HG02938 (cell line): ENCODE measurements at regions not wholly inside any gene's neighbourhood (a gene's known extent, or its start where the extent isn't known, plus 50 kb on each side); places are given as distances from the start of the nearest gene placed in this dataset.

Source experiments
- ATAC-seq: cut with Tn5 transposase; IDR thresholded peaks from one replicate; pipeline ENCODE4 v1.9.1; 2021; ENCODE audit warnings: mild to moderate bottlenecking, moderate library complexity; ENCODE audit not compliant: unreplicated experiment

GRCh38 chr16:86986809-86987487 lies 330.2 kb downstream of the C16orf95 start:
- no peak for ATAC-seq

GRCh38 chr16:86987746-86988670 lies 329.2 kb downstream of the C16orf95 start:
- ATAC-seq = no peak

GRCh38 chr16:86988920-86989696 lies 328.1 kb downstream of the C16orf95 start:
- no peak for ATAC-seq

DNA sequence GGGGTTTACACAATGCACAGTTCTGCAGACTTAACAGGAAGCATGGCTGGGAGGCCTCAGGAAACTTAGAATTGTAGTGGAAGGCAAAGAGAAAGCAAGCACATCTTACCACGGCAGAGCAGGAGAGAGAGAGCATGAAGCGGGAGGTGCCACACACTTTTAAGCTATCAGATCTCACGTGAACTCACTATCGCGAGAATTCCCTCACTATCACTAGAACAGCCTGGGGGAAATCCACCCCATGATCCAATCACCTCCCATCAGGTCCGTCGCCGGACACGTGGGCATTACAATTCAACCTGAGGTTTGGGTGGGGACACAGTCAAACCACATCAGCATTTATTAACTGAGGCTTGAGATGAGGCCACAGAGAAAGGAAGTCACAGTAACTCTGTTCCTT lies 326.7 kb downstream of the C16orf95 start:
- ATAC-seq = no peak

- ATAC-seq = no peak
These were observed 325.5 kb downstream of the C16orf95 start for GRCh38 chr16:86991679-86992078.

DNA sequence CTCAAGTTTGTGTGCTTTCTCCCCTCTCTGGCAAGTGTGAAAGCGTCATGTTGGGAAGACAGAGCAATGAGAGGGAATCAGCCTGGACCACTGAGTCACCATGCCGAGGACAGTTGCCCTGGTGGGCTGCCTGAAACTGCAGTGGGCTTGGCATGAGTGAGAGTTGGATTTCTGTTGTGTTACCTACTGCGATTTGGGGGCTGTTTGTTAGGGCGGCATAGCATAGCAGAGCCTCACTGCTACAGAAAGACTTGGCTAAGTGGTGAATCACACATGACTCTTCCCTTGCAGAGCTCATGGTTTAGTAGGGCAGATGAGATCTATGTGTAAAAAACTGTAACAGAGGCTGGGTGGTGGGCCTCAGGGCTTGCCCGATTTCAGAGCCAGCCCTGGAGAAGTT lies 324.6 kb downstream of the C16orf95 start:
- ATAC-seq = no peak

GRCh38 chr16:86993426-86994110 lies 323.6 kb downstream of the C16orf95 start:
- ATAC-seq = no peak

DNA sequence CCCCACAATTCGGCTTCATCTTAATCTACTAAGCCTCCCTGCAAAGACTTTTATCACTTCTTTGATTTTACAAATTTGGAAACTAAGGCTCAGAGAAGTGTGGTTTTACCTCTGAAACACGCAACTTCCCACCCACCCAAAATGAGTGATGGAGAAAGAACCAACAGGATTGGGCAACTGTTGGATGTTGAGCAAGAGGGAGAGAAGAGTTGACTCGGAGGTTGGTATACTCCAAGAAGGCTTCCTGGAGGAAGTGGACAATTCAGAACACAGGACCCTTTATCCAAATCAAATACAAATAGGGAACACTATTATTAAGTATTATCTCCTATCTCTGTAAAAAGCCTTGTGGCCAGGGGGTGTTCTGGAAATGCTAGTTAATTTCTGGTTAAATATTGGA lies 323.0 kb downstream of the C16orf95 start:
- ATAC-seq = no peak

GRCh38 chr16:86994651-86995171 lies 322.5 kb downstream of the C16orf95 start:
- ATAC-seq = no peak

DNA sequence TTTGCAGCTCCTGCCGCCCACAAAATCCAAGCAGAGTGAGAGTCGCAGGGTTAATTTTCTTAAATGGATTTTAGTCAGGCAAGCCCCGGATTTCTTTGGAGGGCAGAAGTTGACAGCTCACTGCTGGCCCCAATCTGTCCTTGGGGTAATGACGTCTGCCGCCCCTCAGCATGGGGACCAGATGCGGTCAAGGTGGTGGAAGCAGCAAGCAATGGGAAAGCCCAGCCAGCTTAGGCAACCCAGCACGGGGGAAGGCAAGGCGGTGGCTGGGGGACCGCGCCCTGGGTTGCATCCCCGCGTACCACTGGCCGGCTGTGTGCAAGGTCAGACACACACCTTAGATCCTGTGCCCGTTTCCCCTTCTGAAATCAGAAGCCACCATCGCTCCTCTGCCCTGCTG lies 321.7 kb downstream of the C16orf95 start:
- no peak for ATAC-seq

GRCh38 chr16:86996081-86996480 lies 321.1 kb downstream of the C16orf95 start:
- no peak for ATAC-seq

DNA sequence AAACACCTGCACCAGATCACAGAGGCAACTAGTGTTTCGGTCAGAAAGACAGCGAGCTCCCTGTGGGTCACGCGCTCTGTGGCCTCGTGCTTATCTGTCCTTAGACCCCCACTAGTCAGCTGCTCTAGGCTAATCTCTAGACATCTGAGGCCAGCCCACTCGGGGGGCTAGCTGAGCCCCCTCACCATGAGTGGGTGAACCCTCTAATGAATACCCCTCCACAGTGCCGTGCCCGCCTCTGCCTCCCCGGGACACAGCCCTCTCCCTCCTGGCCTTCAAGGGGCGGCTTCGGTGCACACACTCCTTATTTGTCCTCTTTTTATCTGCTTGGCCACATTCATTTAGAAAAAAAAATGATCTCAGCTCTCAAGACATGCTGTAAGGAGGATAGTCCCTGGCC lies 320.1 kb downstream of the C16orf95 start:
- no peak for ATAC-seq

DNA sequence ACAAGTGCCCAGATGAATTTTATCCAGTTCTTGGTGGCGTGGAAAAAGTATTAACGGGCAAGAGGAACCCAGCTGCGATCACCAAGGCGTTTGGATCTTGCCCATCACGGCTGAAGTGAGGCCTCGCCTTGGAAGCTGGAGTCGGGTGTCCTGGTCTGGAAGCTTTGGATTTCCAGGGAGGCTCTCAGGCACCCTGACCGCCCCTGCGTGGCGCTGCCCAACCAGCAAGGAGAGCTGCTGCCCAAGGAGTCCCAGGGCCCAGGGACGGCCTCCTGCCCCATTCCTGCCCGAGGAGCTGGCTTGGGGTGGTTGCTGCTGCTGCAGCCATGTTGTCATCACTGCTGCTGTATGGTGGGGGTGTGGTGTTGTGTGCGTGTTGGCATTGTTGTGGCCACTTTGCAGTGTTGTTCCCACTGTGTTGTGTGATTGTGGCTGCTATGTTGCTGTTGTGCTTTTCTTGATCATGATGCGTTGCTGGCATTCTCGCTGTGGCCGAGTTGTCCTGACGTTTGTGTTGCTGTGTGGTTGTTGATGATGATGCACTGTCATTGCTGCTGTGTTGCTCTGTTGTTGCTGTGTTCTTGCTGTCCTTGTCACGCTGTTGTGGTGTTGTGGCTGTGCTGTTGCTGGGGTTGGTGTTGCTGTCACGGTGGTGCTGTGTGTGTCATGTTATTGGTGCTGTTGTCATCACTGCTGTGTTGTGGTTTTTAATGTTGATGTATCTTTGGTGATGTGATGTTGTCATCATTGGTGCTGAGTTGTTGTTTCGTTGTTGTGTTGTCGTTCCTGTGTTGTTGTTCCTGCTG lies 318.8 kb downstream of the C16orf95 start:
- ATAC-seq = no peak

DNA sequence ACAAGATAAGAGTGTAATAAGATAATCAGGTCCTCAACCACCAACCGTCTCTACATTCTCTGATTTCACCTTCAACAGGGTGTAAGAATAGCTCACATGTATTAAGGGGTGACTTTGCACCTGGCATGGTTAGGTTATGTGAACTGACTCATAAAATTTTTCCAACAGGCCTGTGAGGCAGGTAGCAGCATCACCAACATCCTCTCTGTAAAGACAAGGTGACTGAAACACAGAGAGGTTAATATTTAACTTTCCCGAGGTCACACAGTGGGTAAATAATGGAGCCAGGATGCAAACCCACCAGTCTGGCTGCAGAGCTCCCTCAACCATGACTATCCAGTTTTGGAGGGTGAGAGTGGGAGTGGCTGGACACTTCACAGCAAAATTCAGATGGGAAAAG lies 317.2 kb downstream of the C16orf95 start:
- no peak for ATAC-seq

DNA sequence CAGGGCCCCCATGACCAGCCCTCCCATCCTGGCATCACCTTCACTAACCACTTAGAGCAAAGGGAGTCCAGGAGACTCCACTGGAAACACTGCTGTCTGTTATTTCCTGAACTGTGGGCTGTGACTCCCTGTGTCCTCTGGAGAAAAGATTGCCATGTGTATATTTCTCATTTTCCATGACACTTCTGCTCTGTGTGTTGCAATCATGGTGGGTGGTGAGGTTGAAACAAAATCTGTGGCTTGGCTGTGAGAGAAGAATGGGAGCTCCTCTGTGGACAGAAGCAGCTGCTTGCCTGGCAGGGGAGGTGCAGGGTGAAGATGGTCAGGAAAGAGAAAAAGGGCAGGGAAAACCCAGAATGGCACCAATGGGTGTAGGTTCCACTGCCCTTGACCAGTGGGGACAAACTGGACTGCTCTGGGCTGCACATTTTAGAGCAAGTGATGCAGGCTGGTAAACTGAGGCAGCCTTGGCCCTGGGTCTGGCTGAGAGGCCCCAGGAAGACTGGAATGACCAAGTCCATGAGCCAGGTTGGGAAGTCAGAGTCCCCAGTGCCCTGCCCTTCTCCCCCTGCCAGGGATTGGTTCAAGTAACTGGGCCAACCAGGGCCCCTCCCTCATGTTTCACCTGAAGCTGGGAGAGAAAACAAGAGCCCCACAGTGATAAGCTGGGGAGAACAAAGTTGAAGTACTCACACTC lies 314.3 kb downstream of the C16orf95 start:
- no peak for ATAC-seq

DNA sequence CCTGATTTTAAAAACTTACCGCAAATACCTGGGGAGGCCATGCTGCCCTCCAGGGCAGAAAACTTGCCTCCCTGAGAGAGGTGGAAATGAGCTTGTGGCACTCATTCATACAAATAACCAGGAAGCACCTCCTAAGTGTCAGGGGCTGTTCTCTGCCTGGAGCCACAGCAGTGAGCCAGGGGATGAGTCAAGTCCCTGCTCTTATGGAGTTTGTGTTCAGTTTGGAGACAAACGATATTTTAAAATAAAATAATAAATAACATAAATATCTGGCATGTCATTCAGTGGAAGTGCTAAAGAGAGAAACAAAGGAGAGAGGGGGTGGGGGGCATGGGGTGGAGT lies 313.8 kb downstream of the C16orf95 start:
- no peak for ATAC-seq

DNA sequence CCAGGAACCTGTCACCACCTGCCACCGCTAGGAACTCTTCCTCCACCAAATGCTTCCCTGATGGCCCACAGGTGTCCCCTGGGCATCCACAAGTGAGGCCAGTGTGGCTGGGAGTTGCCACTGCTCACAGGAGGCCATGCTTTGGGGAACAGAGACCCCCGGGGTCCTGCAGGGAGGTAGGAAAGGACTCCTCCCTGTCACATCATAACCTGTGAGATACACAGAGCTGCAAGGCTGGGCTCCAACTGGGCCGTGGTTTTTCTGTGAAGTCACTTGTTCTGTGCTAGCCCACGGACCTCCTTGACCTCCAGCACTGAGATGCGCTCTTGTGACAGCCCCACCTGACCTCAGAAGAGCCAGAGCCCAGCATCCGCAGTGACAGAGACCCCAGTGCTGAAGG lies 311.2 kb downstream of the C16orf95 start:
- no peak for ATAC-seq

DNA sequence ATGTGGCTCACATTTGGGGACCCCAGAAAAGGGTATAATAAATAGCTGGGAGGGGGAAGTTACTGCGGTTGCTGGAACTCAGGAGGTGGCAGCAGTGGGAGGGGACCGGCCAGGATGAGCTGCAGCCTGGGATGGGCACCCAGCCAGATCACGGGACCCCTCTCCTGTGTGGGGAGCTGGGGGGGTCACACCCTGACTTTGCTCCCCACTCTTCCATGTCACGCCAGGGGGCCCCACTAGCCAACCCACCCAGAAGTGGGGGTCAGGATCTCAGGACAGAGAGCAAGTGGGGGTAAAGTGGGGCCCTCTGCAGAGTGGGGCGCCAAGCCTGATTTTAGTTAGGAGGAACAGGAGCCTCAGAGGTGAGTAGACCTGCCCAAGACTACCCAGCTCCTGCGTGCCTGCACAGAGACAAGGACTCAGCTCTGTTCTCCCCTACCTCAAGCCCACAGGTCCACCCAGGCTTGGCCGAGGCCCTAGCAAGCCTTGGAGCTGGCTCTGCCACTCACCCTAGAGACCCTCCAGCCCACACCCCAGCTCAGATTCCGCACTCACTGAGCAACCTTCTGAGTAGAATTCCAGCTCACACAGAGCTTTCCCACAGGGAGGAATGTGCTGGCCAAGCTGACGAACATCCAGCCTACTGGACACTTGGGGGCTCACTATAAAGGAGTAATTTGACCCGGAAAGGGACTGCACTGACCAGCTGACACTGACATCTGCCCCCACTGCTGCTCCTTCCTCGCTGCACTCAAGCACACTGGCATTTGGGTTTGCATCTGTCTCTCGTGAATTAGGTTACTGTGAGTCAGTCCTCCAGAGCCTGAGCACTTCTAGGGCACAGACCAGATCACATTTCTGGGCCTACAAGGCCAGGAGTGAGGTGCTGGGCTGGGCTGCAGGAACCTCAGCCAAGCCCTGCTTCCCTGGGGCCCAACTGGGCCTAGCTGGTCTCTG lies 310.1 kb downstream of the C16orf95 start:
- no peak for ATAC-seq
